GM12891 (cell line): ENCODE measurements at regions not wholly inside any gene's neighbourhood (a gene's known extent, or its start where the extent isn't known, plus 50 kb on each side); places are given as distances from the start of the nearest gene placed in this dataset.

Experiments used
- PAX5 ChIP-seq: IDR thresholded peaks from 2 replicates; pipeline ENCODE4 v1.6.1; 2011; ENCODE audit warnings: low read length, moderate library complexity, mild to moderate bottlenecking; ENCODE audit not compliant: insufficient read depth, severe bottlenecking
- POLR2A ChIP-seq: IDR thresholded peaks from 2 replicates; pipeline ENCODE4 v1.6.1; 2011; ENCODE audit warnings: low read depth, low read length, control low read depth
- POLR2AphosphoS5 ChIP-seq: IDR thresholded peaks from 2 replicates; pipeline ENCODE4 v1.6.1; 2011; ENCODE audit warnings: low read depth, low read length, control low read depth
- POU2F2 ChIP-seq: IDR thresholded peaks from 2 replicates; pipeline ENCODE4 v1.6.1; 2011; ENCODE audit warnings: low read depth, mild to moderate bottlenecking, control low read depth, low read length, moderate library complexity
- SPI1 ChIP-seq: IDR thresholded peaks from 2 replicates; pipeline ENCODE4 v1.6.1; 2011; ENCODE audit warnings: low read depth, low read length, control low read depth
- TAF1 ChIP-seq: IDR thresholded peaks from 2 replicates; pipeline ENCODE4 v1.6.1; 2011; ENCODE audit warnings: low read depth, low read length, control low read depth

GRCh38 chr1:187509091-187509490 lies 680.3 kb downstream of the PLA2G4A start:
- TF ChIP-seq POLR2AphosphoS5 (no peak), POLR2A (no peak), SPI1 (no peak), TAF1 (no peak), POU2F2 (no peak), PAX5 (no peak)
